SK-N-SH (cell line): ENCODE measurements at regions not wholly inside any gene's neighbourhood (a gene's known extent, or its start where the extent isn't known, plus 50 kb on each side); places are given as distances from the start of the nearest gene placed in this dataset.

Experiments
- CTCF ChIA-PET: fragments of 300-600, 350-600 bp; formaldehyde crosslinking; extraction: SDS; loops from one replicate; lab custom pipeline; 2021; lab: Yijun Ruan, JAX
- POLR2A ChIA-PET: fragments of 350-600 bp; sonication (Branson Sonifier 250); formaldehyde crosslinking; extraction: SDS; loops from one replicate; lab custom pipeline; 2020; ENCODE audit warnings: antibody characterized with exemption, inconsistent platforms; lab: Yijun Ruan, JAX
- DNase-seq: peaks from one replicate; pipeline ENCODE4 v3.0.0; 2012
- H2AFZ ChIP-seq: fragments of 200-600 bp; sonication (generic); 2 replicates; pipeline ENCODE4 v1.8.1; 2016; ENCODE audit warnings: antibody characterized with exemption, mild to moderate bottlenecking, low read depth
- H3F3A ChIP-seq: fragments of 200-600 bp; sonication (generic); replicated peaks from 2 replicates; pipeline ENCODE3; 2016; ENCODE audit warnings: antibody characterized with exemption, mild to moderate bottlenecking; ENCODE audit not compliant: insufficient read depth
- H3K27ac ChIP-seq, 2 experiments: fragments of 200-500 bp in 1 of 2; fragments of 200-600 bp in 1 of 2; sonication (Bioruptor generic) in 1 of 2; sonication (generic), shearing (Covaris generic) in 1 of 2; 2 replicates each; pipeline versions ENCODE4 v1.5.1 to v1.6.1; 2014 to 2016; ENCODE audit warnings: low read depth in 2 of 2, inconsistent platforms in 1 of 2, low read length in 1 of 2, mild to moderate bottlenecking in 1 of 2, mixed read lengths in 1 of 2
- H3K27me3 ChIP-seq: fragments of 200-600 bp; sonication (generic), shearing (Covaris generic); 2 replicates; pipeline ENCODE4 v1.6.1; 2016; ENCODE audit warnings: mixed run types; ENCODE audit not compliant: insufficient read depth
- H3K36me3 ChIP-seq, 2 experiments: fragments of 200-500 bp in 1 of 2; fragments of 200-600 bp in 1 of 2; sonication (Bioruptor generic) in 1 of 2; sonication (generic) in 1 of 2; replicated peaks in 1 of 2; 2 replicates each; pipeline versions ENCODE3 to v1.5.1; 2014 to 2016; ENCODE audit warnings: low read length in 1 of 2, mild to moderate bottlenecking in 1 of 2; ENCODE audit not compliant: insufficient read depth in 2 of 2, control insufficient read depth in 1 of 2
- H3K4me1 ChIP-seq, 2 experiments: fragments of 200-500 bp in 1 of 2; fragments of 200-600 bp in 1 of 2; sonication (Bioruptor generic) in 1 of 2; sonication (generic), shearing (Covaris generic) in 1 of 2; 2 replicates each; pipeline versions ENCODE4 v1.5.1 to v1.6.1; 2014 to 2016; ENCODE audit warnings: low read depth in 1 of 2, low read length in 1 of 2, mixed run types in 1 of 2; ENCODE audit not compliant: insufficient read depth in 2 of 2, control insufficient read depth in 1 of 2
- H3K4me2 ChIP-seq: fragments of 200-600 bp; sonication (generic), shearing (Covaris generic); 2 replicates; pipeline ENCODE4 v1.6.1; 2017; ENCODE audit warnings: mixed run types
- H3K4me3 ChIP-seq, 2 experiments: fragments of 200-500 bp in 1 of 2; fragments of 200-600 bp in 1 of 2; sonication (Bioruptor generic) in 1 of 2; sonication (generic), shearing (Covaris generic) in 1 of 2; 2 replicates each; pipeline versions ENCODE4 v1.5.1 to v1.8.1; 2014 to 2016; ENCODE audit warnings: low read depth in 2 of 2, inconsistent platforms in 1 of 2, low read length in 1 of 2, mild to moderate bottlenecking in 1 of 2, mixed read lengths in 1 of 2, moderate library complexity in 1 of 2
- H3K79me2 ChIP-seq: fragments of 200-600 bp; sonication (generic); 2 replicates; pipeline ENCODE4 v1.8.1; 2017; ENCODE audit warnings: mild to moderate bottlenecking; ENCODE audit not compliant: insufficient read depth
- H3K9ac ChIP-seq: fragments of 200-600 bp; sonication (generic); 2 replicates; pipeline ENCODE4 v1.6.1; 2017; ENCODE audit warnings: mixed run types
- H3K9me2 ChIP-seq: fragments of 200-600 bp; sonication (generic); 2 replicates; pipeline ENCODE4 v1.6.1; 2017; ENCODE audit warnings: mixed run types
- H3K9me3 ChIP-seq: fragments of 200-600 bp; sonication (generic); 2 replicates; pipeline ENCODE4 v1.6.1; 2017; ENCODE audit warnings: mixed run types, mild to moderate bottlenecking, moderate library complexity
- H4K20me1 ChIP-seq: fragments of 200-600 bp; sonication (generic); 2 replicates; pipeline ENCODE4 v1.6.1; 2017; ENCODE audit warnings: mild to moderate bottlenecking, mixed run types; ENCODE audit not compliant: insufficient read depth
- CHD2 ChIP-seq: fragments of 150-350 bp; IDR thresholded peaks from 2 replicates; pipeline ENCODE4 v1.6.1; 2018; ENCODE audit warnings: low read length; ENCODE audit not compliant: partially characterized antibody
- FOSL2 ChIP-seq: IDR thresholded peaks from 2 replicates; pipeline ENCODE4 v1.4.0; 2012; ENCODE audit warnings: low read depth, mild to moderate bottlenecking, moderate library complexity, borderline replicate concordance
- FOXM1 ChIP-seq: IDR thresholded peaks from 2 replicates; pipeline ENCODE4 v1.4.0; 2012; ENCODE audit warnings: low read depth, mild to moderate bottlenecking
- GATA2 ChIP-seq: sonication (generic); formaldehyde crosslinking; IDR thresholded peaks from 2 replicates; pipeline ENCODE4 v1.5.0; 2020; ENCODE audit warnings: mild to moderate bottlenecking, missing genetic modification reagents
- RXRA ChIP-seq: IDR thresholded peaks from 2 replicates; pipeline ENCODE4 v1.4.0; 2012; ENCODE audit warnings: low read depth, mild to moderate bottlenecking, borderline replicate concordance
- SIN3A ChIP-seq: IDR thresholded peaks from 2 replicates; pipeline ENCODE4 v1.6.1; 2012; ENCODE audit warnings: low read depth, mild to moderate bottlenecking, low read length, moderate library complexity, borderline replicate concordance
- TCF12 ChIP-seq: IDR thresholded peaks from 2 replicates; pipeline ENCODE4 v1.4.0; 2012
- USF2 ChIP-seq: fragments of 150-350 bp; IDR thresholded peaks from 2 replicates; pipeline ENCODE4 v1.6.1; 2017; ENCODE audit warnings: antibody characterized with exemption, low read length, low read depth, borderline replicate concordance
- WGBS: methylation state at CpG from one replicate; pipeline ENCODE4 v1.1.6; 2017; ENCODE audit warnings: low lambda C conversion rate; 5-methylcytosine and 5-hydroxymethylcytosine counted together
- TF ChIP-seq, protein P1 (sequence below): fragments of 200-600 bp; sonication (generic); IDR thresholded peaks from 2 replicates; pipeline ENCODE4 v1.6.1; 2017; ENCODE audit warnings: antibody characterized with exemption, mild to moderate bottlenecking, moderate library complexity

DNA sequence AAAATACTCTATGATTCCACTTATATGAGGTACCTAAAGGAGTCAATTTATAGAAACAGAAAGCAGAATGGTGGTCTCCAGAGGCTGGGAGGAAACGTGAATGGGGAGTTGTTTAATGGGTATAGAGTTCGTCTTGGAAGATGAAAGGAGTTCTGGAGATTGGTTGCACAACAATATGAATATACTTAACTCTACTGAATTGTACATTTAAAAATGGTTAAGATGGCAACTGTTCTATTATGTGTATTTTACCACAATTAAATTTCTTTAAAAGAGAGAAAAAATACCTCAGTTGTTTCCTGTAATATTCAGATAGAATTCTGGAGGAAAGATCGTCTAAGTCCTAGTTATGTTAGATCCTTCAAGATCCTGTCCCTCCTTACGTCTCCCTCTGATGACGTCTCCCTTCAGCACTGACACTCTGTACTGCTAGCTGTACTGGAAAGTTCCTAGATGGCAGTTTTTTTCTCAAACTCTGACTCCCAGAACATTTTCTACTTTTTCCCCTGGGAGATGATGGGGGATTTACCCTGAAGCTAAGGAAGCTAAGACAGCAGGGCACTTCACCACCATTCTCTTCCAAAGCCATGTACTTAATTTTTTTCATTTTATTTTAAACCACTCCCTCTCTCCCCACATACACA, 53.2 kb upstream of the CAV2 start:
- POLR2A ChIA-PET: no interaction called here
- no peaks in the 10 kb centered on the region for H4K20me1 ChIP-seq
- no peaks in the 10 kb centered on the region for H3K36me3 ChIP-seq
- 47% methylated on average over 5 of the region's 5 CpGs for WGBS
- H3K27ac ChIP-seq: peak overlapping the region in 1 of 2 experiments; percentile 64; a peak in 2 of 4 replicates
- no peak overlapping the region for H3K4me3 ChIP-seq
- H3K27me3 ChIP-seq: no peaks in the 10 kb centered on the region
- no peaks in the 10 kb centered on the region for H3K9me2 ChIP-seq
- H3K9me3 ChIP-seq: no peaks in the 10 kb centered on the region
- DNase-seq: no peak
- 0 out of 2 replicates have a peak overlapping the region, but pooled peaks have one; percentile 5 for H3K9ac ChIP-seq
- H3K4me1 ChIP-seq: peaks cover 4 to 69% of the 10 kb centered on the region in 2 experiments
- H2AFZ ChIP-seq: peak overlapping the region; percentile 67
- CTCF ChIA-PET: interaction anchor here (1.4 kb wide), 1 partner anchor 9 kb away, joined by 4 read pairs; no protein-coding TSS in a partner anchor
- H3K4me2 ChIP-seq: 0 out of 2 replicates have a peak overlapping the region, but pooled peaks have one; percentile 1
- no peak for TF ChIP-seq GATA2 (CRISPR knock-in tag)
- TF ChIP-seq FOSL2: no peak
- TF ChIP-seq CHD2: no peak
- no peak for TF ChIP-seq TCF12
- TF ChIP-seq SIN3A: no peak
- TF ChIP-seq, protein P1, sequence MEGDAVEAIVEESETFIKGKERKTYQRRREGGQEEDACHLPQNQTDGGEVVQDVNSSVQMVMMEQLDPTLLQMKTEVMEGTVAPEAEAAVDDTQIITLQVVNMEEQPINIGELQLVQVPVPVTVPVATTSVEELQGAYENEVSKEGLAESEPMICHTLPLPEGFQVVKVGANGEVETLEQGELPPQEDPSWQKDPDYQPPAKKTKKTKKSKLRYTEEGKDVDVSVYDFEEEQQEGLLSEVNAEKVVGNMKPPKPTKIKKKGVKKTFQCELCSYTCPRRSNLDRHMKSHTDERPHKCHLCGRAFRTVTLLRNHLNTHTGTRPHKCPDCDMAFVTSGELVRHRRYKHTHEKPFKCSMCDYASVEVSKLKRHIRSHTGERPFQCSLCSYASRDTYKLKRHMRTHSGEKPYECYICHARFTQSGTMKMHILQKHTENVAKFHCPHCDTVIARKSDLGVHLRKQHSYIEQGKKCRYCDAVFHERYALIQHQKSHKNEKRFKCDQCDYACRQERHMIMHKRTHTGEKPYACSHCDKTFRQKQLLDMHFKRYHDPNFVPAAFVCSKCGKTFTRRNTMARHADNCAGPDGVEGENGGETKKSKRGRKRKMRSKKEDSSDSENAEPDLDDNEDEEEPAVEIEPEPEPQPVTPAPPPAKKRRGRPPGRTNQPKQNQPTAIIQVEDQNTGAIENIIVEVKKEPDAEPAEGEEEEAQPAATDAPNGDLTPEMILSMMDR: no peak
- H3F3A ChIP-seq: peaks cover 47% of the 10 kb centered on the region
- no peaks in the 10 kb centered on the region for H3K79me2 ChIP-seq

- Histone ChIP-seq H3K27ac (peak overlapping the region; percentile 64 to 80), H3K4me1 (peaks cover 4 to 59% of the 10 kb centered on the region in 2 experiments), H4K20me1 (no peaks in the 10 kb centered on the region), H3K9ac (peak overlapping the region; percentile 17; the same call in 1 of the 2 replicates), H2AFZ (peak overlapping the region; percentile 85), H3K79me2 (no peaks in the 10 kb centered on the region), H3K36me3 (no peaks in the 10 kb centered on the region), H3K4me3 (no peak overlapping the region), H3K9me2 (no peaks in the 10 kb centered on the region), H3F3A (peaks cover 40% of the 10 kb centered on the region), H3K4me2 (no peak overlapping the region), H3K9me3 (no peaks in the 10 kb centered on the region), H3K27me3 (no peaks in the 10 kb centered on the region)
- no peak for DNase-seq
- ChIA-PET CTCF (interaction anchor here (1.3 to 1.4 kb wide), 2 partner anchors 11 to 144 kb away, joined by 3 to 4 read pairs; no protein-coding TSS in a partner anchor), POLR2A (no interaction called here)
- WGBS: 33% methylated on average over 2 of the region's 2 CpGs
- TF ChIP-seq FOXM1: no peak
- TF ChIP-seq, protein P1: no peak
- no peak for TF ChIP-seq RXRA
- no peak for TF ChIP-seq USF2
Observed at GRCh38 chr7:116447436-116447835, 52.1 kb upstream of the CAV2 start.
